Smooth muscle cell (in vitro differentiated cells): ENCODE measurements at regions not wholly inside any gene's neighbourhood (a gene's known extent, or its start where the extent isn't known, plus 50 kb on each side); places are given as distances from the start of the nearest gene placed in this dataset.

ENCODE experiments used
- DNase-seq: peaks from one replicate; lab custom pipeline; 2025; ENCODE audit not compliant: unreplicated experiment; lab: John Stamatoyannopoulos, UW
- H2AFZ ChIP-seq: fragments of 200-600 bp; sonication (generic); 2 replicates; pipeline ENCODE4 v1.6.0; 2016; ENCODE audit warnings: antibody characterized with exemption, low read depth, mild to moderate bottlenecking
- H3F3A ChIP-seq: fragments of 200-600 bp; sonication (generic); 2 replicates; pipeline ENCODE4 v1.6.0; 2017; ENCODE audit warnings: antibody characterized with exemption, low read depth
- H3K27ac ChIP-seq: fragments of 200-600 bp; sonication (generic); 2 replicates; pipeline ENCODE4 v1.5.1; 2016; ENCODE audit warnings: low read depth, mild to moderate bottlenecking
- H3K27me3 ChIP-seq: fragments of 200-600 bp; sonication (generic); 2 replicates; pipeline ENCODE4 v1.6.1; 2016; ENCODE audit warnings: low read depth, mild to moderate bottlenecking
- H3K36me3 ChIP-seq: fragments of 200-600 bp; sonication (generic); 2 replicates; pipeline ENCODE4 v1.5.1; 2016; ENCODE audit warnings: low read depth
- H3K4me1 ChIP-seq: fragments of 200-600 bp; sonication (generic); 2 replicates; pipeline ENCODE4 v1.5.1; 2016; ENCODE audit warnings: low read depth
- H3K4me2 ChIP-seq: fragments of 200-600 bp; sonication (generic); 2 replicates; pipeline ENCODE4 v1.6.0; 2016; ENCODE audit warnings: mild to moderate bottlenecking
- H3K4me3 ChIP-seq: fragments of 200-600 bp; sonication (generic); 2 replicates; pipeline ENCODE4 v1.5.1; 2016; ENCODE audit warnings: mild to moderate bottlenecking
- H3K79me2 ChIP-seq: fragments of 200-600 bp; sonication (generic); 2 replicates; pipeline ENCODE4 v1.6.0; 2016; ENCODE audit warnings: low read depth, mild to moderate bottlenecking
- H3K9ac ChIP-seq: fragments of 200-600 bp; sonication (generic); 2 replicates; pipeline ENCODE4 v1.6.0; 2016; ENCODE audit warnings: low read depth
- H3K9me3 ChIP-seq: fragments of 200-600 bp; sonication (generic); replicated peaks from 2 replicates; pipeline ENCODE4 v1.5.1; 2016; ENCODE audit warnings: low read depth
- H4K20me1 ChIP-seq: fragments of 200-600 bp; sonication (generic); 2 replicates; pipeline ENCODE4 v1.6.0; 2016; ENCODE audit warnings: low read depth
- CTCF ChIP-seq: fragments of 200-600 bp; sonication (generic); IDR thresholded peaks from 2 replicates; pipeline ENCODE4 v1.5.1; 2017; ENCODE audit warnings: borderline replicate concordance, mild to moderate bottlenecking, antibody characterized with exemption; ENCODE audit not compliant: insufficient read depth, poor library complexity, severe bottlenecking
- WGBS: methylation state at CpG from one replicate; pipeline ENCODE4 v1.1.7; 2016; ENCODE audit warnings: low lambda C conversion rate; 5-methylcytosine and 5-hydroxymethylcytosine counted together

GRCh38 chr3:107985496-107985895 is 105.3 kb downstream of the CD47 start:
- Histone ChIP-seq H3K4me1 (peaks cover 8% of the 10 kb centered on the region), H3K9me3 (no peaks in the 10 kb centered on the region), H4K20me1 (no peaks in the 10 kb centered on the region), H3K9ac (no peak overlapping the region), H3K27me3 (no peaks in the 10 kb centered on the region), H3F3A (peaks cover 3% of the 10 kb centered on the region), H3K79me2 (no peaks in the 10 kb centered on the region), H3K4me3 (no peak overlapping the region), H2AFZ (no peak overlapping the region), H3K36me3 (no peaks in the 10 kb centered on the region), H3K27ac (peak overlapping the region; percentile 36), H3K4me2 (no peak overlapping the region)
- no peak for DNase-seq
- 45% methylated on average over 4 of the region's 4 CpGs for WGBS
- TF ChIP-seq CTCF: no peak

GRCh38 chr3:107983247-107983646 is 107.6 kb downstream of the CD47 start:
- Histone ChIP-seq H3K36me3 (no peaks in the 10 kb centered on the region), H4K20me1 (no peaks in the 10 kb centered on the region), H3K27ac (no peak overlapping the region), H3K4me3 (no peak overlapping the region), H3F3A (no peaks in the 10 kb centered on the region), H3K4me1 (peaks cover 9% of the 10 kb centered on the region), H2AFZ (no peak overlapping the region), H3K9ac (no peak overlapping the region), H3K27me3 (no peaks in the 10 kb centered on the region), H3K79me2 (no peaks in the 10 kb centered on the region), H3K9me3 (no peaks in the 10 kb centered on the region), H3K4me2 (no peak overlapping the region)
- WGBS: 88% methylated on average over 3 of the region's 3 CpGs
- no peak for TF ChIP-seq CTCF
- no peak for DNase-seq

- Histone ChIP-seq H3F3A (no peaks in the 10 kb centered on the region), H3K36me3 (no peaks in the 10 kb centered on the region), H3K4me2 (no peak overlapping the region), H3K27me3 (no peaks in the 10 kb centered on the region), H3K4me1 (peaks cover 8% of the 10 kb centered on the region), H3K27ac (no peak overlapping the region), H2AFZ (no peak overlapping the region), H3K9me3 (no peaks in the 10 kb centered on the region), H3K79me2 (no peaks in the 10 kb centered on the region), H3K4me3 (no peak overlapping the region), H4K20me1 (no peaks in the 10 kb centered on the region), H3K9ac (no peak overlapping the region)
- no peak for DNase-seq
- 82% methylated on average over 1 of the region's 1 CpG for WGBS
- TF ChIP-seq CTCF: no peak
Measured at GRCh38 chr3:107982165-107982564, 108.7 kb downstream of the CD47 start.

GRCh38 chr3:107981471-107982111 is 109.2 kb downstream of the CD47 start:
- Histone ChIP-seq H3K4me1 (peaks cover 8% of the 10 kb centered on the region), H3K79me2 (no peaks in the 10 kb centered on the region), H4K20me1 (no peaks in the 10 kb centered on the region), H3K9me3 (no peaks in the 10 kb centered on the region), H2AFZ (no peak overlapping the region), H3K4me3 (no peak overlapping the region), H3K27me3 (no peaks in the 10 kb centered on the region), H3F3A (no peaks in the 10 kb centered on the region), H3K36me3 (no peaks in the 10 kb centered on the region), H3K9ac (no peak overlapping the region), H3K4me2 (no peak overlapping the region), H3K27ac (no peak overlapping the region)
- 65% methylated on average over 7 of the region's 7 CpGs for WGBS
- no peak for DNase-seq
- TF ChIP-seq CTCF: no peak
